WTC11 (cell line): ENCODE measurements at regions not wholly inside any gene's neighbourhood (a gene's known extent, or its start where the extent isn't known, plus 50 kb on each side); places are given as distances from the start of the nearest gene placed in this dataset.

Experiments
- ATAC-seq: fragments of 200-7000 bp; cut with Tn5 transposase; 2 replicates; pipeline ENCODE4 v1.10.0; 2021; ENCODE audit warnings: mild to moderate bottlenecking, moderate library complexity
- CTCF ChIA-PET: fragments of 300-600 bp; sonication (Branson Sonifier 250); formaldehyde crosslinking; loops from one replicate; lab custom pipeline; 2021; ENCODE audit warnings: antibody characterized with exemption; lab: Charles Lee
- POLR2A ChIA-PET: fragments of 350-600 bp; sonication (Branson Sonifier 250); formaldehyde crosslinking; loops from one replicate; lab custom pipeline; 2021; ENCODE audit warnings: antibody characterized with exemption; lab: Charles Lee
- DNase-seq: peaks from one replicate; pipeline ENCODE4 v3.0.0; 2021; ENCODE audit warnings: low spot score
- H3K27ac Mint-ChIP-seq: 2 replicates; pipeline ENCODE4 v1.8.0; 2021; ENCODE audit warnings: mixed read lengths
- H3K27me3 Mint-ChIP-seq: 2 replicates; pipeline ENCODE4 v1.8.0; 2021; ENCODE audit warnings: low read depth, mild to moderate bottlenecking, moderate library complexity, mixed read lengths
- H3K36me3 Mint-ChIP-seq: 2 replicates; pipeline ENCODE4 v1.8.0; 2021; ENCODE audit warnings: mixed read lengths
- H3K4me1 Mint-ChIP-seq: 2 replicates; pipeline ENCODE4 v1.8.0; 2022; ENCODE audit warnings: mixed read lengths
- H3K4me3 Mint-ChIP-seq: 2 replicates; pipeline ENCODE4 v1.8.0; 2021; ENCODE audit warnings: mild to moderate bottlenecking, moderate library complexity, mixed read lengths
- H3K9me3 Mint-ChIP-seq: 2 replicates; pipeline ENCODE4 v1.8.0; 2021; ENCODE audit warnings: mixed read lengths
- AR ChIP-seq: fragments of 250-450 bp; sonication (Bioruptor Pico); IDR thresholded peaks from 2 replicates; pipeline ENCODE4 v1.9.0; 2021; ENCODE audit warnings: mild to moderate bottlenecking
- CREM ChIP-seq: sonication (generic); formaldehyde crosslinking; IDR thresholded peaks from 2 replicates; pipeline ENCODE4 v1.8.1; 2022; ENCODE audit warnings: mild to moderate bottlenecking, missing genetic modification reagents, moderate library complexity
- CTCF ChIP-seq: fragments of 200-600 bp; IDR thresholded peaks from 2 replicates; pipeline ENCODE4 v1.8.0; 2022; ENCODE audit warnings: antibody characterized with exemption
- ELF4 ChIP-seq: sonication (generic); formaldehyde crosslinking; IDR thresholded peaks from 2 replicates; pipeline ENCODE4 v1.8.1; 2022; ENCODE audit warnings: low read depth, mild to moderate bottlenecking, moderate library complexity, missing genetic modification reagents
- ERG ChIP-seq: fragments of 250-450 bp; sonication (Bioruptor Pico); IDR thresholded peaks from 2 replicates; pipeline ENCODE4 v1.8.0; 2021; ENCODE audit warnings: mild to moderate bottlenecking
- ETV6 ChIP-seq: sonication (generic); formaldehyde crosslinking; IDR thresholded peaks from 2 replicates; pipeline ENCODE4 v1.8.1; 2022; ENCODE audit warnings: mild to moderate bottlenecking, missing genetic modification reagents
- FOXP1 ChIP-seq: sonication (generic); formaldehyde crosslinking; IDR thresholded peaks from 2 replicates; pipeline ENCODE4 v1.8.0; 2022; ENCODE audit warnings: missing genetic modification reagents, mild to moderate bottlenecking, moderate library complexity, borderline replicate concordance
- GABPB1 ChIP-seq: sonication (generic); formaldehyde crosslinking; IDR thresholded peaks from 2 replicates; pipeline ENCODE4 v1.8.1; 2023; ENCODE audit warnings: mild to moderate bottlenecking, missing genetic modification reagents
- GRHL2 ChIP-seq: fragments of 250-450 bp; sonication (Bioruptor Pico); IDR thresholded peaks from 2 replicates; pipeline ENCODE4 v1.8.0; 2022; ENCODE audit warnings: mild to moderate bottlenecking, moderate library complexity; ENCODE audit not compliant: insufficient replicate concordance, severe bottlenecking
- MYBL2 ChIP-seq: sonication (generic); formaldehyde crosslinking; IDR thresholded peaks from 2 replicates; pipeline ENCODE4 v1.8.1; 2023; ENCODE audit warnings: mild to moderate bottlenecking, moderate library complexity, missing genetic modification reagents
- NFYB ChIP-seq: sonication (generic); formaldehyde crosslinking; conservative IDR thresholded peaks from 2 replicates; pipeline ENCODE4 v1.8.0; 2022; ENCODE audit warnings: low read depth, missing genetic modification reagents
- NR1H2 ChIP-seq: sonication (generic); formaldehyde crosslinking; IDR thresholded peaks from 2 replicates; pipeline ENCODE4 v1.9.0; 2021; ENCODE audit warnings: mild to moderate bottlenecking, moderate library complexity, missing genetic modification reagents
- NR2C2 ChIP-seq: sonication (generic); formaldehyde crosslinking; IDR thresholded peaks from 2 replicates; pipeline ENCODE4 v1.8.0; 2022; ENCODE audit warnings: mild to moderate bottlenecking, missing genetic modification reagents
- SOX15 ChIP-seq: fragments of 250-450 bp; sonication (Bioruptor Pico); IDR thresholded peaks from 2 replicates; pipeline ENCODE4 v1.9.0; 2021; ENCODE audit warnings: mild to moderate bottlenecking
- SP1 ChIP-seq: sonication (generic); formaldehyde crosslinking; conservative IDR thresholded peaks from 2 replicates; pipeline ENCODE4 v1.8.1; 2022; ENCODE audit warnings: missing genetic modification reagents
- TEAD1 ChIP-seq: sonication (generic); formaldehyde crosslinking; IDR thresholded peaks from 2 replicates; pipeline ENCODE4 v1.8.0; 2022; ENCODE audit warnings: mild to moderate bottlenecking, missing genetic modification reagents
- USF1 ChIP-seq: sonication (generic); formaldehyde crosslinking; IDR thresholded peaks from 2 replicates; pipeline ENCODE4 v1.8.0; 2022; ENCODE audit warnings: mild to moderate bottlenecking, missing genetic modification reagents
- USF2 ChIP-seq: sonication (generic); formaldehyde crosslinking; IDR thresholded peaks from 2 replicates; pipeline ENCODE4 v1.8.1; 2023; ENCODE audit warnings: mild to moderate bottlenecking, missing genetic modification reagents, moderate library complexity
- ZNF263 ChIP-seq: sonication (generic); formaldehyde crosslinking; IDR thresholded peaks from 2 replicates; pipeline ENCODE4 v1.8.1; 2022; ENCODE audit warnings: low read depth, mild to moderate bottlenecking, moderate library complexity, missing genetic modification reagents
- ZNF281 ChIP-seq: sonication (generic); formaldehyde crosslinking; IDR thresholded peaks from 2 replicates; pipeline ENCODE4 v1.8.0; 2023; ENCODE audit warnings: mild to moderate bottlenecking, missing genetic modification reagents
- ZNF423 ChIP-seq: fragments of 250-450 bp; sonication (Bioruptor Pico); IDR thresholded peaks from 2 replicates; pipeline ENCODE4 v2.1.2; 2022; ENCODE audit warnings: mild to moderate bottlenecking, moderate library complexity
- ZNF671 ChIP-seq: fragments of 250-450 bp; sonication (Bioruptor Pico); IDR thresholded peaks from 2 replicates; pipeline ENCODE4 v1.8.0; 2021; ENCODE audit warnings: mild to moderate bottlenecking
- ZSCAN18 ChIP-seq: fragments of 250-450 bp; sonication (Bioruptor Pico); IDR thresholded peaks from 2 replicates; pipeline ENCODE4 v2.1.2; 2022; ENCODE audit warnings: mild to moderate bottlenecking, moderate library complexity

GRCh38 chr6:27728442-27728841 is 183.8 kb downstream of the OR2B2 start (continued):
- no peak for TF ChIP-seq AR (CRISPR knock-in tag)
- no peak for TF ChIP-seq NR1H2 (CRISPR knock-in tag)
- TF ChIP-seq USF2 (CRISPR knock-in tag): no peak
- TF ChIP-seq, all 79 proteins: peak for 0

GRCh38 chr6:27726619-27727023 is 185.6 kb downstream of the OR2B2 start:
- Mint-ChIP-seq H3K9me3 (no peaks in the 10 kb centered on the region), H3K36me3 (no peaks in the 10 kb centered on the region), H3K4me3 (no peak overlapping the region), H3K27ac (no peak overlapping the region), H3K27me3 (peaks cover 48% of the 10 kb centered on the region), H3K4me1 (peaks cover 11% of the 10 kb centered on the region)
- DNase-seq (peak; percentile 61), ATAC-seq (peak; percentile 95)
- POLR2A ChIA-PET: no interaction called here
- CTCF ChIA-PET: interaction anchor here (1.0 to 1.9 kb wide), 3 partner anchors 25 to 208 kb away, joined by 3 to 10 read pairs (median 3); no protein-coding TSS in a partner anchor
- TF ChIP-seq SOX15 (CRISPR knock-in tag) (no peak), AR (CRISPR knock-in tag) (no peak), ZSCAN18 (CRISPR knock-in tag) (no peak), FOXP1 (CRISPR knock-in tag) (no peak), ZNF671 (CRISPR knock-in tag) (peak; percentile 46; the same call in 1 of the 2 replicates), GRHL2 (no peak), USF1 (no peak), SP1 (no peak), CREM (CRISPR knock-in tag) (no peak), ZNF263 (CRISPR knock-in tag) (no peak), ERG (CRISPR knock-in tag) (0 out of 2 replicates have a peak, but pooled peaks have one; percentile 74), TEAD1 (no peak), ZNF281 (CRISPR knock-in tag) (no peak), ELF4 (CRISPR knock-in tag) (no peak), ETV6 (CRISPR knock-in tag) (no peak), CTCF (no peak), NFYB (CRISPR knock-in tag) (no peak), MYBL2 (CRISPR knock-in tag) (no peak), ZNF423 (CRISPR knock-in tag) (no peak), NR2C2 (CRISPR knock-in tag) (no peak), GABPB1 (CRISPR knock-in tag) (no peak)
